ENCODE measurements at regions not wholly inside any gene's neighbourhood (a gene's known extent, or its start where the extent isn't known, plus 50 kb on each side); places are given as distances from the start of the nearest gene placed in this dataset.

DNA sequence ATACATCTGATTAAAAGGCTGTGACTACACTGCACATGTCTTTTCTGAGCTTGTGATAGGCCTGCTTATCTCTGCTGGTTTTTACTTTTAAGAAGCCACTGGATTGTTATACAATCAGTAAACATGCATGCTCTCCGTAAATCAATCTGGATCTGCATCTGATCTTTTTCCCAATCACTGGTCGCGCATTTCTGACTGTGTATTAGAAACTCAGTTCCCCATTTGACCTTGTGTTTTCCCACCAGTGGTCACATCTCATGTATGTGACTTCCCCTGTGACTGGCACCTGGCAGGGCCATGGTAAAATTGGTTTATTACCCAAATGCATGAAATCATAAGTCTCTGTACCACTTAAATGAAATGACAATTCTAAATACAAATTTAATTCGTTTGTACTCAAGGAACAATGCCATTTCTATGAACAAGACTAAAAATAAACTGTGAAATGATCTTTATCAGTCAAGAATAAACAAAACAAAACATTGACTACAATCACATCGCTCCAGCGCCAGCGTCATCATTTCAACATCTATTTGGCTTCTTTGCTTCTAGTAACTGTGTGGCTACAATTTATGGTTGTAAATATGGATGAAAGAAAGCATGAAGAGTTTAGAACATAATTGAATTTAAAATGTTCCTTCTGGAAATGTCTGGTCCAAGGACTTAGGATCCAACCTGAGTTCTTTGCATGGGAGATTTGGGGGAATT is 396.6 kb upstream of the TRIB2 start:
- DNase-seq = no peak

DNA sequence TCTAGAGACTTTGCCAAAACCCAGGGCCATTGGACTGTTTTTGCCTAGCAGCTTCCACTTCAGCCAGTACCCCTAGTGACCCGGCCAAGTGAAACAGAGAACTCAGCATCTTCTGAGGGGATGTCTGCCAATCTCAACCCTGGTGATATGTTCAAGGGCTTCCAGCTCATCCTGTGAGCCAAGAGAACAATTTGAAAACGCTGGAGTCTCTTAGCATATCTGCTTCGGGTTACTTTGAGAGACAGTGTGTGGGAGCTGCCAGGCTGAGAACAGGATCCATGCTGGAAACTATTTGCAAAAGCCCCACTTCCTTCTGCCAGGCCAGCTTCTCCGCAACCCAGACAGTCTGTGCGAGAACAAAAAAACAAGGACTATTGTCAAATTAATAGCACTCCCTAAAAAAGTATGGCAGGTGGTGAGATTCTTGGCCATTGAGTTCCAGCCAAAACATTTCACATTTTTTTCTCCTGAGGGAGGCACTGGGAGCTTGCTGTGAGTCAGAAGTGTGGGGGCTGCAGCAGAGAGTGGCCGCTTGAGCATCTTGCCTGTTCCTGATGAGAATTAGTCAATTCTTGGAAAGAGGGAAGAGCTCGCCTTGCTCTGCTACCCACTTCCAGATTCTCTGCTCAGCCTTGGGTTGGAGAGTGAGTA is 395.6 kb upstream of the TRIB2 start:
- DNase-seq = peak; percentile 95

DNA sequence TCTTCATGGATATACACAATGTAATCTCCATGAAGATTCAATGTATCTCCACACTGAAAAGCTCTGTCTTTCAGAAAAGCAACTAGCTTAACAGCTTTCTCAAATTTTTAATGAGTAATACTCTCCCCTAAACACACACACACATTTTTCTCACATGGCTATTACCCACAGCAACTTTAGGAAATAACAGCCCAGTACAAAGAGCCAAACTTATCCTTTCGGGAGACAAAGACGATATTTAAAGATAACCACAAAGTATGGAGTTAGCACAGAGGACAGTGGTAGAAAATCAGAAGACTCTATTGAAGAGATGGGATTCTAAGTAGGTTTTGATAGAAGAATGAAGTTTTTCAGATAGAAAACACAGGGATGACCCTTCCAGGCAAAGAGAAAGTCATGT is 394.9 kb upstream of the TRIB2 start:
- peak; percentile 54 for DNase-seq

DNA sequence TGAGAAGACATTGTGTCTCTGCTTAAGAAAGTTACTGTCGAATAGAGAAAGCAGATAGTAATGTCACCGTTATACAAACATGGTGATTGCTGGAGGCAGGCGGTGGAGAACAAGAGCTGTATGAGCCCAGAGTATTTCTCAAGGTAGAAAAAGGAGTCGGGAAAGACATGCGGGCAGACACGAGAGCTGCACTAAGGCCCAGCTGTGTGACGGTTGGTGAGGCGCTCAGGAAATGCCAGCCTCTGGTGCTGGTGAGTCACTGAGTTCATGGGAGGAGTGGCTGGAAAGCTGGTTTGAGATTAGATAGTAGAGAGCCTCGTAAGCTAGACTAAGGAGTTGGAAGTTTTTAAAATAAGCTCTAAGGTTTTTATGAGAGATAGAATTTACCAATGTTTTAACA is 390.9 kb upstream of the TRIB2 start:
- peak; percentile 84 for DNase-seq

DNA sequence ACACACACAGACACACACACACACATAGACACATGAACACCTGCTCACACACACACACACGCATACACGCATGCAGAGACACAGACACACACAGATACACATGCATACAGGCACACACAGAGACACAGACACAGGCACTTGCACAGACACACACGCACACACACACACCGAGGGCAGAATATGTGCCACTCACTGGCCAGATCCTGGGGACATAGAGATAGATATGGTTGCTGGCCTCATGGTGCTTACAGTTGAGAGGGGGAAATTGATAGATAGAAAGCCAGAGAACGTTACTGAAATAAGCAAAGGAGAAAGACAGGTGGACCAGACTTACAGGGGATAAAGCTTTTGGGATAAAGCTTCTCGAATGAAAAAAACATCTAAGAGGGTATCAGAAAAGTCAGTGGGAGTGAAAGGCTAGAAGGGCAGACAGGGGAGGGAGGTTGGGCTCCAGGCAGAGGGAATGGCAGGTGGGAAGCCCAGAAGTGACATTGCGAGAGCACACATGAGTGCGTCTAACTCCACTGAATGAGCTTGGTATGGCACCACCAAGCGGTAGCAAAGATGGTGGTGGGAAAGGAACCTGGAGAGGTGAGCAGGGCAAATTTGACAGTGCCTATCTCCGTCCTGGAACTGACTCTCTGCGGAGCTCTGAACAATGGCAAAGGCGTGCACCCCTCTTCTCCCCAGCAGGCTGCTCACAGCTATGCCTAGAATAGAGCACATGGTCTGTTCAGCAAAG is 390.1 kb upstream of the TRIB2 start:
- DNase-seq = no peak

DNA sequence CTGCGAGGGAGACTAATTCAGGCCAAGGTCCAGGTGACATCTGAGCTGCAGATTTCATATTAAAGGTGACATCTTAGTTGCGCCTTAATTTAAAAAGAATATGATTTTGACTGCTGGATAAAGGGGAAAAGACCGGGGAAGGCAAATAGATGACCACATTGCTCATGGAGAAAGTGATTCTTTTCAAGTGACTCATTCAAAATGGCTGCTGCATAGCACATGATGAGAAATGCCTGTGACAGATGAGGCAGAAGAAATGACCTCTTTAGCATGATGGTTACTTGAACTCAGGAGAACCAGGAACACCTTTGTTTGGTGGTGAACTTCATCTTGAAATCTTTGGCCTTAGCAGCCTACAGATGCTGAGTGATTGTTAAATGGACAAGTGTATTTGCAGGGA is 385.8 kb upstream of the TRIB2 start:
- DNase-seq = peak; percentile 84

DNA sequence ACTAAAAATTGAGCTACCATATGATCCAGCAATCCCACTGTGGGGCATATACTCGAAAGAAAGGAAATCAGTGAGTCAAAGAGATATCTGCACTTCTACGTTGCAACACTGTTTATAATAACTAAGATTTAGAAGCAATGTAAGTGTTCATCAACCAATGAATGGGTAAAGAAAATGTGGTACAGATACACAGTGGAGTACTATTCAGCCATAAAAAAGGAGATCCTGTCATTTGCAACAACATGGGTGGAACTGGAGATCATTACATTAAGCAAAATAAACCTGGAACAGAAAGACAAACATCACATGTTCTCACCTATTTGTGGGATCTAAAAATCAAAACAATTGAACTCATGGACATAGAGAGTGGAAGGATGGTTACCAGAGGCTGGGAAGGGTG is 385.0 kb upstream of the TRIB2 start:
- no peak for DNase-seq

DNA sequence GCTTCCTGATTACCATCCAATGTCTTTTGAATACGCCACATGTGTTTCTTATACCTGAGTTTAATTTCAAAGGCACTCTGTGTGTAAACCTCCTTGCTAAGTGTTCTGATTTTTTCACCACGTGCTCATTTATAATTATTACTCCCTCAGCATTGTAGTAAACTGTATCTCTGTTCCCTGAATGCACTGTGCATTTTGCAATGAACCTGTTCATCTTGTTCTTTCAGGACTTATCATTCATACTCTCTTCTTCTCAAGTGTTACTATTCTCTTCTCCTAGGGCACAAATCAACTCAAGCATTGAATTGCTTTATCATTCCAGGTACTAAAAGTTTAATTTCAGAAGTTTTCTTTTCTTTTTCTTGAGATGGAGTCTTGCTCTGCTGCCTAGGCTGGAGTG is 383.4 kb upstream of the TRIB2 start:
- no peak for DNase-seq

DNA sequence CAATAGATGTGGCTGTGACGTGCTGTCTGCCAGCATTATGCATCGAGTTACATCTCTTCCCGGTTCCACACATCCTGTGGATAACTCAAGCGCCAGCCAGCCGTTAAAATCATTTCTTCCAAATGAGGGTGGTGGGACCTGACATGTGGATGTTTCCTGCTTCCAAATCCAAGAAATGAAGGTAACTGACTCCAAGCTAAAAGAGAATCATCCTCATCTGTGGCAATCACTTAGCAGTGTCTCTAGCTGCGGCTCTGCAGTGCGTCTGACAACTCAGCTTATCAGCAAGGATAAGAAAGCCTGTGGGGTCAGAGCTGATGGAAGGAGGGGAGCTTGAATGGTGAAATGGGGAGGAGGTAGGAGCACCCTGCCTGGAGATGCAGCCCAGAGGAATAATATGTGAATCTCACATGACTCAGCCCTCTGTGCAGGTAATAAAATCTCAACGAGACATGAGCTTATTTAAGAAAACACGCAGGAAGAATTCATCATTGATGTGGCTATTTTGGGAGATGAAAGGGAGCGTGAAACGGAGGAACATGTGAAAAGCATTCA is 382.2 kb upstream of the TRIB2 start:
- DNase-seq = no peak

DNA sequence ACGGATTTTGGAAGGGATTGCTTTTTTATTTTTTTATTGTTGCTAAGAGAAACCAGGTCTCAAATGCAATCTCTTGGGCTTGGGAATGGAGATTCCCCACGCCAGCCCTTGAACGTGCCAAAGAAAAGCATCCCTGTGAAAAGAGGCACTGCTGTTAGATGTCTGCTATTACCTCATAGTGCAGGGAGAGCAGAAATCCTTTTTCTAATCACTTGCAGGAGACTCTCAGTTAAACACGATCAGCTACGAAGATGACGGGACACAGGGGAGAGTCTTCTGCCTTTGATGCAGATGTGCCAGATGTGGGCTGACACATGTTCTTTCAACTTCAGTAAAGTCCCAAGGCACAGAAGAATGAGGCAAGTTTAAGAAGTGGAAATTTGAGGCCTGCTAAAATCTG is 381.6 kb upstream of the TRIB2 start:
- no peak for DNase-seq

DNA sequence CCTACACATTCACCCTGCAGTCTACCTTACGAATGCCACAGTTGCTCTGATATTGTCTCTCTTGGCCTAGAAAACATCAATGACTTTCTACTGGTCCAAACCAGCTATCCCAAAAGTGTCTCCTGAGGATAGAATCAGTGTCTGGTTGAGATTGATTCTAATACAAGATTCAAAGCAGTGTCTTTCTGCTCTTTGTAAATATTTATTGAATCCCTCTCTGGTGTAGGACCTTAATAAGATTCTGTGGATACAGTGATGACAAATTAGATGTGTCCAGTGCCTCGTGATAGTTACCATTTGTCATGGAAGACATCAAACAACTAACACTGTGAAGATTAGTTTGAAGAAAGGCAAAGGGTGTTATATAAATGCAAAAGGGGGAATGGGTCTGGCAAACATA is 380.7 kb upstream of the TRIB2 start:
- DNase-seq = no peak

DNA sequence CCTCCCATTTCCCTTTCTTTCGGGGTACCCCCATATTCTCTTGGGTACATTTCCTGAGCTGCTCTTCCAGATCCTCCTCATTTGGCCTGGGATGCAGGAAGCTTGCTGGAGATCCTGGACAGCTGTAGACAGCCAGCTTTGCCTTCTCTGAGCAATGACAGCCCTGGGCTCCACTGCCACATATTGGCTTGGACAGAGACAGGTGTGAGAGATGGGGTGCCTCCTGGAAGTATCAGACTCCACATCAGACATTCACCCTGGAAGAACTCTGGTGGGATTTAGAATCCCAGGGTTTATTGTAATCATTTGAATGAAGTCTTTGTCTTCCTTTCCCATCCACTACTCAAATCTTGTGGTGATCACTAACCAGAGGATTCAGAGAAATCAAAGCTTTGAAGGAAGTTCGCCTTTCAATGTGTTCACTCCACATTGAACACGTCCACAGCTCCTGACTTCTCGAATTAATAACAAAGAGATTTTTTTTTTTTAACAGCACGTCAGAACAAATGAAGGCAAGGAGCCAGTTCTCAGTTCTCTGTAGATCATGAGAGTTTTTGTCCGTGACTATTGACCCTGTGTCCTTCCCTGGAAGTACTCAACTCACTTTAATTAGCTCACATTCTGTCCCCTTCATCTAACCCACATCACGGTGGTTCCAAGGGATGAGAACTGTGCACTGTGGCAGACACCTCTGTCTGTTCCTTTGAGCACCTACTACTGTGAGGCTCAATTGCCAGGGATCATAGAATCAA is 377.6 kb upstream of the TRIB2 start:
- no peak for DNase-seq

DNA sequence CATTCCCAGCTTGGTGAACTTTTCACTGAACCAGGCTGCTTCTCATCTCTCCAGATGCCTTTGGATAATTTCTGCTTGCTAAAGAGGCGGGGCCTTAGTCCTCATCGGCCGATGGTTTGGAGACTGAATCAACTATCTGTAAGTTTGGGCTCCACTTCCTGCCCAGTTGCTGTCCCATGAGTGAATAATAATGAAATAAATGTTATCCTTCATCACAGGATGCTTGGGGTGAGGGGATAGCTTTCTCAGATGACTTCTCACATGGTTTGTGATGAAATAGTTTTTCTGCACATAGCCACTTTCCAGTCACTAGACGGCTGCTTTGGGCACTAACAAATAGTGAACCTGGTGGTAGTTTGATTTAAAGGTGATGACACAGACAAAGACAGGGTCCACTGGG is 376.6 kb upstream of the TRIB2 start:
- peak; percentile 86 for DNase-seq

DNA sequence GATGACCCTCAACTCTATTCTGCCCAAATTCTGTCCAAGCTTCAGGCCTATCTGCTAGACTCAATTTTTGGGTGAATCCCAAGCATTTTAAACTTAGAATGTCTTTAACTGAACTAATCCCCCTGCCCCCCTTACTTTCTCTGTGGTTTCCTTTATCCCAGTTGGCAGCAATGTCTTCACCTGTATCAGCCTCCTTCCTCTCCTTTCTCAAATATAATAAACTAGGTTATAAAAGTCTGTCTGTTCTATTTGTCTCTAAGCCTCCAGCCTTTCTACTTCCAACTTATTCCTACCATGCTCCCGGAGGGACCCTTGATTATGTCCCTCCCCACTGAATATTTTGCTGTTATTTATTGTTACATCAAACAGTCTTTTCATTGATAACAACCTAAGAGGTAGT is 375.5 kb upstream of the TRIB2 start:
- DNase-seq = no peak

DNA sequence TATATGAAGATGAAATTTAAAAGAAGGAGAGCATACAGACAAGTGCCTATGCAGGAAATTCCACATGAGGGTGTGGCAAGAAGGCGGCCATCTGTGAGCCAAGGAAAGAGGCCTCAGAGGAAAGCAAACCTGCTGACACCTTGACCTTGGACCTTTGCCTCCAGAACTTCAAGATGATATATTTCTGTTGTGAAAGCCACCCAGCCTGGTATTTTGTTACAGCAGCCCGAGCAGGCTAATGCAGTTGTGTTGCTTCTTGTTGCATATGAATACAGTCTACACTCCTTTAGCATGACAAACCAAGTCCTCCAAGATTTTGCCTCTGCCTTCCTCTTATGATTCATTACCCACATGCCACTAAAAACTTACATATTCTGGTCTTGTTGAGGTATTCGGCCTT is 374.8 kb upstream of the TRIB2 start:
- DNase-seq = peak; percentile 61

DNA sequence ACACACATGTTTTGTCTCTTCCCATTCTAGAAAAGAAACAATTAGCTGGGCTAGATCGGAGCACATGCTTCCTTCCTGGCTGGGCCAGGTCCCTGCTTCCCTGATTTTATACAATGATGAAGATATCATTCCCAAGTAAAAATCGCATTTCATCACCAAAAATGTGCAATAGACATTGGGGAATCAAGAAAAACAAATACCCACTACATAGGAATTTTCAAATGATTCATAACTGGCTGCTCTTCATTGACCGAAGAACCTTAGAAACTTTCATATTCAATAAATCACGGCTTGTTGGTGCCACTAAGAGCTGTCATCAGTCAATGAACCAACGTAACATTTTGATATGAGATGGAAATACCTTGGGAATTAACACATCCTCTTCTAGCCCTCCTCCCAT is 373.6 kb upstream of the TRIB2 start:
- DNase-seq = peak; percentile 79

DNA sequence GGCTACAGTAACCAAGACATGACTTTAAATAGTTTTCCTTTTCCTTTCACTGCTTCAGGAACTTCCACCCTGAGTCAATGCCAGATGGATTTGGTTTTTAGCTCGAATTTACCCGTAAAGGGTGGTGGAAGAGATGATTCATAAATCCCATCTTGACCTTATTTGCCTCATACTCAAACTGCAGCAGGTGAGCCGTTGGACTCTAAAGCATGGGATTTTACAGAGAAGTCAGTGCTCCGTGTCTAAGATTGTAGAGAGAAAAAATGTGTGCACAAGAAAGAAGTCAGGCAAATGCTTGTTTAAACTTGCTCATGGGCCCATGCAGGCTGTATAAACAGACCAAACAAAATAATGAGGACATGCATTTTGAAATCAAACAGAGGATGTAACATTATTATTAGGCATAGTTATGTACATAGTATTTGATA is 369.7 kb upstream of the TRIB2 start:
- DNase-seq = no peak

DNA sequence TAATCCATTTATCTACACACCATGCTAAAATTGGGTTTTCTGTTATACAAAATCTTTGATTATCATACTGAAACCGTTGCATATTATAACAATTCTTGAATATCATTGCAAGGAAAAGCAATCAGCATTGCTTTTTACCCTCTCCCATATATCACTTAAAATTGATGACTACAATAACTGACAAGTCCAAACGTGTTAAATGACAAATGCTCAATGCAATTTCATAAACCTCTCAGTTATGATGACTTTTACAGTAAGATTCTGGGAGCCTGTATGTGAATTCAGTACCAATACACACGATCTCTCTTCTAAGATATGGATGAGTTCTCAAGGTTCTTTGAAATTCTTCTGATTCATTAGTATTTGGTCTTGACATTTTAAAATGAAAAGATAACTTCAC is 368.5 kb upstream of the TRIB2 start:
- DNase-seq = no peak

DNA sequence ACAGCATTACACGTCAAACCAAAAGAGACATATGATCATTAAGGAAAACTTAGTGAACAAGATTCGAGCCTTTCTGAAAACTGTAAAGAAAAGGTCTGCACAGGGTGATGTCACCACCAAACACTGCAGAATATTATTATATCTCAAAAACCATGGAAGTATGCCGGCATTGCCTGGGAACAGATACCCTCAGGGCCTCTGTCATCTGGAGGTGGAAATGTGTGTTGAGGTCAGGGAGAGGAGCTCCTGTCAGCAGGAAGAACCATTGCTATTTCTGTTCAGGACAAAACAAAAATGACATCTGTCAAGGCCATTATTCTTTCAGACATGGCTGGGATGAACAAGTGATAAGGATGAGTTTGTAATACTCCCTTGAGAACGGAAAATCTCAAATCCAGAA is 365.9 kb upstream of the TRIB2 start:
- peak; percentile 66 for DNase-seq

DNA sequence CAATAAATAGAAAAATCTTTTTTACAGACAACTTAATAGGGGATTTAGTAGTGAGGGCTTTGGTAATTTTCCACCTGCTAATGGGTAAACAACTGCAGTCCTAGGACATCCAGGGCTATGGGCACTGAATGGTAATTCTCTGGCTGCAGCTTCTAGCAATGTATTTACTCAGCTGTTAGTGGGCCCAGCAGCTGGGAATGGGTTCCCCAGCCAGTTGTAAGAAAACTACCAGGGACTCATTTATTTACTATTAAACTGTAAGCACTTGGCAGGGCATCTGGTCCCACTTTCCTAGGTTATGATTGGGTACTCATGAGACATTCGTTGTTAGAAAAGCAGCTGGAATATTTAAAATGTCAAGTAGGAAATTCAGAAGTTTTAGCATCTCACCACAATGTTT is 363.8 kb upstream of the TRIB2 start:
- no peak for DNase-seq

DNA sequence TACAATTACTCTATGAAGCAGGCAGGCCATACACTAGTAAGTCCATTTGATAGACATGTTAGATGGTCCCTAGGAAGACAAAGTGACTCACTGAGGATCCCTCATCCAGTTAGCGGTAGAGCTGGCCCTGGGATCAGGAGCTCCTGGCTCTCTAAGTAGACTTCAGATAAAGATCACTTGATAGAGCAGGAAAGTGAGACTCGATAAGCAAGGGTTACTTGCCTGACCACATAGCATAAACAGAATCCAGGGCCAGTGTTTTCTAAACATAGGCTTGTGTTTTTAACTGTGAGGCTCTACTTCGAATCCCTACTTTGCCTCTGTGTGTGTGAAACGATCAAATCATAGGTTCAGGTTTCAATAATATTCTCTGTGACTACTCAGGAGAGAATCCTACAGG is 355.2 kb upstream of the TRIB2 start:
- DNase-seq = no peak

DNA sequence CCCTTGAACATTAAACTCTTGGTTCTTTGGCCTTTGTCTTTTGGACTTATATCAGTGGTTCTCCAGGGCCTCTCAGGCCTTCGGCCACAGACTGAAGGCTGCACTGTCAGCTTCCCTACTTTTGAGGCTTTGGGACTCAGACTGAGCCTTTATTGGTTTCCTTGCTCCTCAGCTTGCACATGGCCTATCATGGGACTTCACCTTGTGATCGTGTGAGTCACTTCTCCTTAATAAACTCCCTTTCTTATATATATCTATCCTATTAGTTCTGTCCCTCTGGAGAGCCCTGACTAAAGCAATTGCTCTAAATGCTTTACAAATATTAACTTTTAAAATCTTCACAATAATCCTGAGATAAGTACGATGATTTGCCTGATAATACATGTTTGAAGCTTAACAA is 353.6 kb upstream of the TRIB2 start:
- DNase-seq = no peak

DNA sequence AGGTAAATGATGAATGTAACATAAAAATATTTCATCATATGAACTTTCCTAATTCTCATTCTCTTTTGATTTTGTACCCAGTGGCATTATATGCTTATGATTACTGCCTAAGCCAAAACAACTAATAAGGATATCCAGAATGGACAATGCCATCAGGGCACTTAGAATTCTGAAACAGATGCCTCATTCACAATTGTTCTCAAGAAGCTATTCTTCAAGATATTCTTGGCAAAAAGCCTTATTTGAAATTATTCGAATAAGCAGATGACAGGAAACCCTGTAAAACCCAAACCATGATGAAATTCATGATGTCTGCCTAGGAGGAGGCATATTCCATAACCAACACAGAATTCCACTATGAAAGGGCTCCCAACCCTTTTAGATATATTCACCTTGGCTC is 353.2 kb upstream of the TRIB2 start:
- DNase-seq = no peak
